SK-N-MC (cell line): ENCODE measurements at regions not wholly inside any gene's neighbourhood (a gene's known extent, or its start where the extent isn't known, plus 50 kb on each side); places are given as distances from the start of the nearest gene placed in this dataset.

Experiments used
- DNase-seq: peaks from one replicate; pipeline ENCODE4 v3.0.0-alpha.2; 2011; ENCODE audit warnings: low read depth, low spot score
- H3K27ac ChIP-seq: fragments of 200-600 bp; sonication (generic); 2 replicates; pipeline ENCODE4 v1.5.1; 2016; ENCODE audit warnings: mixed run types
- H3K36me3 ChIP-seq: fragments of 200-600 bp; sonication (generic); 2 replicates; pipeline ENCODE4 v1.6.1; 2017; ENCODE audit warnings: antibody characterized with exemption, low read length, mixed read lengths; ENCODE audit not compliant: insufficient read depth
- H3K4me3 ChIP-seq: fragments of 200-600 bp; sonication (generic); 2 replicates; pipeline ENCODE4 v1.5.1; 2016
- H3K9ac ChIP-seq: fragments of 200-600 bp; sonication (generic); 2 replicates; pipeline ENCODE4 v1.8.0; 2017; ENCODE audit warnings: mixed run types, mixed read lengths; ENCODE audit not compliant: insufficient read length
- H3K9me3 ChIP-seq: fragments of 200-600 bp; sonication (generic); 2 replicates; pipeline ENCODE4 v1.6.1; 2017; ENCODE audit warnings: low read depth, mild to moderate bottlenecking, antibody characterized with exemption, low read length, moderate library complexity, mixed read lengths
- EZH2 ChIP-seq: fragments of 200-600 bp; sonication (generic); IDR thresholded peaks from one replicate; pipeline ENCODE4 v1.6.1; 2017; ENCODE audit warnings: antibody characterized with exemption
- FOXP2 ChIP-seq: optimal IDR thresholded peaks from 2 replicates; pipeline ENCODE3; 2011; ENCODE audit warnings: mild to moderate bottlenecking, moderate library complexity; ENCODE audit not compliant: insufficient read depth; ENCODE audit errors: extremely low read length, control extremely low read depth
- POLR2AphosphoS5 ChIP-seq: IDR thresholded peaks from 2 replicates; pipeline ENCODE4 v1.6.1; 2012; ENCODE audit warnings: mild to moderate bottlenecking, low read depth, low read length, borderline replicate concordance

DNA sequence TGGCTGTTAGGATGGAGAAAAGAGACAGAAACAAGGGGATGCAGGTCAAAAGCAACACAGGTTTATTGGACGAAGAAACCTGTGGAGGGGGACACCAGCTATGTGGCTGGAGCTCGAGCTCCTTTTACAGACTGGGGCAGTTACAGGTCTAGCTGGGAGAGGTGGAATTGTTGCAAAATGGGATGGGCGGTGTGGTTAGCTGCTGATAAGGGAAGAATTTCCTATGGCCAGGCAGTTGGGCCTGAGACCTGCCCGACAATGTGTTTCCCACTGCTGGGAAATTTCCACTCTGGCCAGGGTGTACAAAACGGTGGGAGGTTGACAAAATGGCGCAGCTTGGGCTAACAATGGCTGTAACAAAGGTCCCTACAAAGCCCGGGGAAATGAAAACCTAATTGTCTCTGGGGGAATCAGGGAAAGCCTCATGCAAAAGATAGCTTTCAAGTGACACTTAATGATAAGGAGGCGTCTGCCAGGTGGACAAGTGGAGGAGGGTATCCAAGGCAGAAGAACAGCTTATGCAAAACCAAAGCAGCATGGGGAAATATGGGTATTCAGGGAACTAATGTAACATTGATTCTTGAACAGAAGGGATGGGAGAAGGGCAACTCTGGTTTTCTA, 137.4 kb upstream of the SGO1 start:
- H3K9me3 ChIP-seq, result no peaks in the 10 kb centered on the region
- no peak for TF ChIP-seq POLR2AphosphoS5
- no peak for TF ChIP-seq FOXP2
- TF ChIP-seq EZH2, result no peak
- no peak for DNase-seq
- H3K27ac ChIP-seq, result no peak overlapping the region
- no peaks in the 10 kb centered on the region for H3K36me3 ChIP-seq
- H3K4me3 ChIP-seq, result no peak overlapping the region
- H3K9ac ChIP-seq, result no peak overlapping the region

DNA sequence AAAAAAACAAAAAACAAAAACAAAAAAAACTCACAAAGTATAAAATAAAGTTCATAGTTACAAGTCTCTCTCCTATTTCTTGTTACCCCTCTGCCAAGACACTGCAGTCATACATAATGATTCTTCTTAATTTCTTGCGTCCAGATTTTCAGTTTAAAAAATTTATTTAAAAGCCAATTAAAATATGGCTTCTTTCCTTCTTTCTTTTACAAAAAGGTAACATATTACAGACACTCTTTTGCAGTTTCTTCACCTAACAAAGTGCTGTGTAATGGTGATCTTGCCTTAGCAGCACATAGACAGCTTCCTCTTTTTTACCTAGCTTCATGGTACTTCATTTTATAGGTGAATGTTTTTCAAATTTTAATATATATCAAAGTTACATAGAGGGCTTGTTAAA, 136.1 kb upstream of the SGO1 start:
- TF ChIP-seq POLR2AphosphoS5 (no peak), FOXP2 (no peak), EZH2 (no peak)
- no peak overlapping the region for H3K27ac ChIP-seq
- no peaks in the 10 kb centered on the region for H3K36me3 ChIP-seq
- no peak overlapping the region for H3K9ac ChIP-seq
- H3K4me3 ChIP-seq, result no peak overlapping the region
- DNase-seq, result no peak
- no peaks in the 10 kb centered on the region for H3K9me3 ChIP-seq

DNA sequence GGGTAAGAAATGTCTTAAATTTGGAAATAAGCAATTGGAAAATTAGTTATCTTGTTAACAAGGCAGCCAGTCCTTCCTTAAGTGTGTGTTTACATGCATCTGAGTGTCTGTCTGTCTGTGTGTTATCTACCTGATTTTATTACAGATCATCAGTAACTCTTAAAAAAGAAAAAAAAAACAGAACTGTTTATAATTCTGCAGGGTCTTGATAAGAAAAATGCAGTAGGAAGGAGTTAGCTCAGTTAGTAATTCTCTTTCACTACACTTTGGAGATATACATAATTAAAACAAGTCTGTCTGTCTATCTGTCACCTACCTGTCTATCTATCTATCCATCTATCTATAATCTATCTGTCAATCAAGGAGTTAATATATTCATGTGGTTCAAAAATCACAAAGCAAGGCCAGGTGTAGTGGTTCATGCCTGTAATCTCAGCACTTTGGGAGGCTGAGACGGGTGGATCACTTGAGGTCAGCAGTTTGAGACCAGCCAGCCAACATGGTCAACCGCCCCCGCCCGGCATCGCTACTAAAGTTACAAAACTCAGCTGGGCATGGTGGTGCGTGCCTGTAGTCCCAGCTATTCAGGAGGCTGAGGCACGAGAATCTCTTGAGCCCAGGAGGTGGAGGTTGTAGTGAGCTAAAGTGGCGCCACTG, 135.5 kb upstream of the SGO1 start:
- no peaks in the 10 kb centered on the region for H3K36me3 ChIP-seq

DNA sequence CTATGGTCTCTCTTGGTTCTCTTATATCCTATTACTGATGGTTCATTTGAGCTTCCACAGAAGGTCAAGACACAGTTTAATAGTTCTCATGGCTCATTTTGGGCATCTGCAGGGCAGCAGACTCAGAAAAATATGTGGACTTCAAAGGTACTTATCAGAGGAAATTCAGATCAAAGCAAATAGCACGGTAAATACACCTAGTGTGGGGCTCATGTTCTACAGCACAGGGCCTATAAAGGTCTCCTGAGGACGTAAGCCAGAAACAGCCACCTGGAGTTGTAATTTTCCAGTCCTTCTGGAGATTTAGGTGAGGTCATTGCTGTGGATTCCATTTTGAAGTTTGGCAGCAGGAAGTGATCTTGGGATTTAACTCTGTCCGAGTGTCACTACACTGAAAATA, 134.5 kb upstream of the SGO1 start:
- DNase-seq, result no peak
- no peaks in the 10 kb centered on the region for H3K9me3 ChIP-seq
- H3K36me3 ChIP-seq, result no peaks in the 10 kb centered on the region
- TF ChIP-seq FOXP2 (no peak), EZH2 (no peak), POLR2AphosphoS5 (no peak)
- no peak overlapping the region for H3K27ac ChIP-seq
- no peak overlapping the region for H3K9ac ChIP-seq
- no peak overlapping the region for H3K4me3 ChIP-seq

More for the DNA sequence above, 135.5 kb upstream of the SGO1 start:
- H3K27ac ChIP-seq, result no peak overlapping the region
- no peak overlapping the region for H3K9ac ChIP-seq
- no peak for DNase-seq
- no peaks in the 10 kb centered on the region for H3K9me3 ChIP-seq
- TF ChIP-seq POLR2AphosphoS5 (no peak), FOXP2 (no peak), EZH2 (no peak)
- no peak overlapping the region for H3K4me3 ChIP-seq

DNA sequence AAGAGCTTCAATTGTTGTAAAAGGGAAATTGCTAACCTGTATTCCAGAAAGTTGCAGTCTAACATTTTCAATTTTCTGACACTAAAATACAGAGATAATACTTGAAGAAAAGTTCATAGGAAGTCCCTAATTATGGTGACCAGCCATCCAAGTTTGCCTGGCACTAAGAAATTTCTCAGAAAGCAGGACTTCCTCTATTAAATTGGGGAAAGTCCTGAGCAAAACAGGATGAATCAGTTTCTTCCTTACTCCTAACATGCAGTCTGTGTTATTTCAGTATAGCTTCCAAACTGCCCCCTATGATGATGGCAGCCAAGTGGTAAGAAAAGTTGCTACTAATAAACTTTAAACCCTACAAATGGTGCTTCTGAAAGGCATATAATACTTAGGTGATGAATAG, 133.5 kb upstream of the SGO1 start:
- no peak overlapping the region for H3K4me3 ChIP-seq
- H3K36me3 ChIP-seq, result no peaks in the 10 kb centered on the region
- TF ChIP-seq POLR2AphosphoS5 (no peak), EZH2 (no peak), FOXP2 (no peak)

DNA sequence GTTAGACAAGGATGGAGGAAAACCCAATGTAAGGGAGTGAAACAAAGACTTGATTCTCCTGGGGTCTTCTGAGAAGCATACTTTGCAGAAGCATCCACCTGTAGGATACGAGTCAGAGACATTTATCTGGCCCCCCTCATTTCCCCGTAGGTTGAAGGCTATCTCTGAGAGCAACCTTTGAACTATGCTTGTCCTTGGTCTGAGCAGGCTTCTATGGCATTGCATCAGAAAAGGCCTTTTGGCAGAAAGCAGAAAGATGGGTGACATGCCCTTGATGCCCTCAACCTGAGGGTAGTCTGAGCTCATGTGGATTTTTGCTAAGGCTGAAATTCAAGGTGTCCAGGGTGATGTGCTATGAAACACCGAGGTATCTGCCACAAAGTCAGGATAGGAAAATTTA, 131.6 kb upstream of the SGO1 start:
- Histone ChIP-seq H3K27ac (no peak overlapping the region), H3K36me3 (no peaks in the 10 kb centered on the region), H3K9ac (no peak overlapping the region), H3K9me3 (no peaks in the 10 kb centered on the region), H3K4me3 (no peak overlapping the region)
- no peak for DNase-seq
- no peak for TF ChIP-seq FOXP2
- no peak for TF ChIP-seq POLR2AphosphoS5
- TF ChIP-seq EZH2, result no peak

More for the DNA sequence above, 133.5 kb upstream of the SGO1 start:
- Histone ChIP-seq H3K27ac (no peak overlapping the region), H3K9me3 (no peaks in the 10 kb centered on the region), H3K9ac (no peak overlapping the region)
- DNase-seq, result no peak

DNA sequence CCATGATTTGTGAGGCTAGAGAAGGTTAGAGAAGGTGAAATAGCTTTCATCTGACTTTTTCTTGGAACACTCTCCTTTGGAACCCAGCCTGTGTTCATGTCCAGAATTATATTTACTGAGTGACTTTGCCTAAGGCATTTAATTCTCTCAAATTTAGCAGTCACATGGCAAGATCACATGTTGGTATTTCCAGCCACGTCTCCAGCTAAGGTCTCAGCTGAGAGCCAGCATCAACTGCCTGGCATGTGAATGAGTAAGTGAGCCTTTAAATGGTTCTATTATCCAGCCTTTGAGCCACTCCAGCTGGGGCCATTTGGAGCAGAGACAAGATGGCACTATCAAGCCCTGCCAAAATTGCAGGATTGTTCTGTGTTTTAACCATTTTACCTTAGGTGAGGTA, 130.2 kb upstream of the SGO1 start:
- Histone ChIP-seq H3K4me3 (no peak overlapping the region), H3K27ac (no peak overlapping the region), H3K9me3 (no peaks in the 10 kb centered on the region), H3K36me3 (no peaks in the 10 kb centered on the region), H3K9ac (no peak overlapping the region)
- no peak for DNase-seq
- TF ChIP-seq FOXP2 (no peak), POLR2AphosphoS5 (no peak), EZH2 (no peak)

DNA sequence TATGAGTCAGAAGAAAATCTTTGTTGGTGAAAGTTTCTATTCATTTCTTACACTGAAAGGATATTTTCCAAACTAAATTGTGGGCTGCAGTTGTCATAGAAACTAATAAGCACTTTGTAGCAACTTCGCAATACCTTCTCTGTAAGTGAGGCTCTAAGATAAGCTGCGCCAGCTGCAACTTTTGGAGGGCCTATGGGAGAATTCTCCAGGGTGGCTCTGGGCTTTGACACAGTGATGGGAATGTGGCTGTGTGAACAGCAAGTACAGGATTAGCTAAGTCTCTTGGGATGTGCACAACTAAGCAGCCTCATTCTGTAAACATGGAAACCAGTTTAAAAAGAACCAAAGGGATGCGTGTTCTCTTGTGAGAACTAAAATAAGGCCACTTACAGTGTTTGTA, 124.6 kb upstream of the SGO1 start:
- Histone ChIP-seq H3K27ac (no peak overlapping the region), H3K4me3 (no peak overlapping the region), H3K9ac (no peak overlapping the region), H3K9me3 (no peaks in the 10 kb centered on the region), H3K36me3 (no peaks in the 10 kb centered on the region)
- DNase-seq, result no peak
- TF ChIP-seq EZH2, result no peak
- TF ChIP-seq POLR2AphosphoS5, result no peak

DNA sequence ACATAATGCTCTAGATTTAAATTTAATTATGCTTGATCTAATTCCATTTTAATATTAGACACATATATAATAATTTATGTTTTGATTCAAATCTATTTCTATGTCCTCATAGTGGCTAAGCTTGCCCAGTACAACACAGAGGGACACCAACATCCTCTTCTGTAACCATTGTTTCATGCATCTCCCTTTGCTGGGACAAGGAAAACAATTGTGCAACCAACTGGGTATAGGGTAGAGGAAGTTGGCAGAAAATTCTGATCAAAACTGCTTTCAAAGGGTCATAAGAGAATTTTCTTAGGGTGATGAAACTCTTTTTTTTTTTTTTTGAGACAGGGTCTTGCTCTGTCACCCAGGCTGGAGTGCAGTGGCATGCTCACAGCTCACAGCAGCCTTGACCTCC, 121.4 kb upstream of the SGO1 start:
- no peak for DNase-seq
- no peaks in the 10 kb centered on the region for H3K36me3 ChIP-seq
- no peak overlapping the region for H3K4me3 ChIP-seq
- no peak overlapping the region for H3K27ac ChIP-seq
- TF ChIP-seq POLR2AphosphoS5 (no peak), EZH2 (no peak), FOXP2 (no peak)
- no peaks in the 10 kb centered on the region for H3K9me3 ChIP-seq
- H3K9ac ChIP-seq, result no peak overlapping the region
